ENCODE measurements at regions not wholly inside any gene's neighbourhood (a gene's known extent, or its start where the extent isn't known, plus 50 kb on each side); places are given as distances from the start of the nearest gene placed in this dataset.
"Not testable (repeated sequence)": the region's sequence is repeated elsewhere in the genome, so short reads cannot be mapped to it uniquely, and the experiment has no call there.

DNA sequence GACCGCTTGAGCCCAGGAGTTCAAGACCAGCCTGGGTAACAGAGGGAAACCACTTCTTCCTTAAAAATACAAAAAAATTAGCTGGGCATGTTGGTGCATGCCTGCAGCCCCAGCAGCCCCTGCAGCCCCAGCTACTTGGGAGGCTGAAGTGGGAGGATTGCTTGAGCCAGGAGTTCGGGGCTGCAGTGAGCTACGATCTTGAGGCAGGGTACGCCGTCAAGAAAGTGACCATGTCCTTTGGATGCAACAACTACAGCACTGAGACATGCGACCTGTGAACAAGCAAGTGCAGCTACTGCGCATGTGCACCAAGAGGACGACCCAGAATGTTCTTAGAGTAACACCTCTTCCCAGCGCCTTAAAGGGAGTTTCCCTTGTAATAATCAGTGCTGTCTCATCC is 66.6 kb upstream of the ZNF479 start:
- Mint-ChIP-seq H3K9me3 (peaks cover 12% of the 10 kb centered on the region), H3K36me3 (ENCODE audit: low read depth) (peaks cover 4% of the 10 kb centered on the region), H3K4me1 (no peaks in the 10 kb centered on the region), H3K4me3 (no peak overlapping the region), H3K27me3 (ENCODE audit: low read depth) (no peaks in the 10 kb centered on the region), H3K27ac (no peak overlapping the region)
- TF ChIP-seq CTCF (IDR thresholded peaks at IDR 0.05; ENCODE audit: unreplicated experiment in 3 of 3) = no peak

DNA sequence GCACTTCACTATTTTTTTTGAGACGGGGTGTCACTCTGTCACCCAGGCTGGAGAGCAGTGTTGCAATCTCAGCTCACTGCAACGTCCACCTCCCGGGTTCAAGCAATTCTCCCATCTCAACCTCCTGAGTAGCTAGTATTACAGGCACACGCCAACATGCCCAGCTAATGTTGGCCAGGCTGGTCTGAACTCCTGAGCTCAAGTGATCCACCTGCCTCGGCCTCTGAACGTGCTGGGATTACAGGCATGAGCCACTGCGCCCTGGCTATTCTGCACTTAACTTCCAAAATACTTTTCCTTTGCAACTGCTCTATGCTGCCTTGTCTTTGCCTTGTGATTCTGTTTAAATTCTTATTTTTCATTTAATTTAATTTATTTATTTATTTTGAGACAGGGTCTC is 67.0 kb upstream of the ZNF479 start:
- Mint-ChIP-seq H3K9me3 (peaks cover 15% of the 10 kb centered on the region), H3K36me3 (ENCODE audit: low read depth) (peaks cover 4% of the 10 kb centered on the region), H3K4me1 (no peaks in the 10 kb centered on the region), H3K4me3 (no peak overlapping the region), H3K27me3 (ENCODE audit: low read depth) (no peaks in the 10 kb centered on the region), H3K27ac (no peak overlapping the region)
- no peak for TF ChIP-seq CTCF (IDR thresholded peaks at IDR 0.05; ENCODE audit: unreplicated experiment in 3 of 3)

DNA sequence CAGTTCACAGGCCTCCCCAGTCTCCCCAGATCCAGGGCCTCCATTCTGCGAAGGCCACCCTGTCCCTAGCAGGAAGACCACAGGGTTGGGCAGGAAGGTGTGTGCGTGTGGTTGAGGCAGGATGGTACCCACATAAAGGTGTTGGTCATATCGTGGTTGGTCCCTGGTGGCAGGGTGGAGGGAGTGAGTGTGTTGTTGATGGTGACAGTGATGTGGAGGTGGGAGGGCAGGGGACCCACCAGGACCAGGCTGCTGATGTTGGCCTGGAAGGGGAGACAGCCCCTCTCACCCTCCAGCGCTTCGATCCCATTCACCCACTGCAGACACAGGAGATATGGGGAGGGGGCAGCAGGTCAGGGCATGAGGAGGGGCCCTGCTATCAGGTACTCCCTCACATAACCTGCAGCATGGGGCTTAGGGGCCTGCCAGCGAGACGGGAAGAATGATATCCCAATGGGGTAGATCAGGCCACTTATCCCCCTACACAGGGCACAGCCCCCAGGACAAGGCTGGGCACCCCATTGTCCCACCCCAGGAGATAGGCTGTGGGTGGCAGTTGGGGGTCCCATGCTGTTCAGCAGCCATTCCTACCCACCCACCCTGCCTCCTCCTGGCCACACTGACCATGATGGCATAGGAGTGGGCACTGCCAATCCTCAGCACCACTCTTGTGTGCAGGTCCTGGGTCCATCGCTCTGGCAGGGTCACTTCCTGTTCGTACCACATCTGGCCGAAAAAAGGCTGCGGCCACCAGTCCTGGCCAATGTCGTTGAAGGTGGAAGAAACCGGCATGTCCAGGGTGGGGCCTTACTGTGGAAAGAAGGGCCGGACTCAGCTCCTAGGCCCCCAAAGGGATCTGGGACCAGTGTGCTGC is 69.0 kb upstream of the ZNF479 start:
- Mint-ChIP-seq H3K4me1 (no peaks in the 10 kb centered on the region), H3K4me3 (no peak overlapping the region), H3K9me3 (peaks cover 24% of the 10 kb centered on the region), H3K27me3 (ENCODE audit: low read depth) (no peaks in the 10 kb centered on the region), H3K36me3 (ENCODE audit: low read depth) (peaks cover 4% of the 10 kb centered on the region), H3K27ac (no peak overlapping the region)
- TF ChIP-seq CTCF (IDR thresholded peaks at IDR 0.05; ENCODE audit: unreplicated experiment in 3 of 3) = no peak

DNA sequence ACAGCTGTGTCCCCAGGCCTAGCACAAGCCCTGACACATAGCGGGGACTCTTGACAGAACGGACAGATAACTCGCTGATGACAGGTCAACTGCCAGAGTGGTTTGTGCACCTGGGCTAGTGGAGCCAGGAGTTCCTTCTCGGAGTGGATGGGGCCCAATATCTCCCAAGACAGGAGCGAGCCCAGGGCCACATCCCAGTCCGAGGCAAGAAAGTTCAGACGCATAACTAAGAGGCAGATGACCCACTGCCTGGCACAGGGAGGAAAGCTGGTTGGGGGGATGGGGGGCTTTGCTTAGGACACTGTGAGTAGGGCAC is 69.6 kb upstream of the ZNF479 start:
- Mint-ChIP-seq H3K9me3 (peaks cover 25% of the 10 kb centered on the region), H3K27ac (no peak overlapping the region), H3K4me1 (no peaks in the 10 kb centered on the region), H3K36me3 (ENCODE audit: low read depth) (peaks cover 4% of the 10 kb centered on the region), H3K4me3 (no peak overlapping the region), H3K27me3 (ENCODE audit: low read depth) (no peaks in the 10 kb centered on the region)
- no peak for TF ChIP-seq CTCF (IDR thresholded peaks at IDR 0.05; ENCODE audit: unreplicated experiment in 3 of 3)

- no peak for TF ChIP-seq CTCF (IDR thresholded peaks at IDR 0.05; ENCODE audit: unreplicated experiment in 3 of 3)
- Mint-ChIP-seq H3K4me3 (no peak overlapping the region), H3K4me1 (no peaks in the 10 kb centered on the region), H3K27ac (no peak overlapping the region), H3K9me3 (peaks cover 25% of the 10 kb centered on the region), H3K36me3 (ENCODE audit: low read depth) (peaks cover 4% of the 10 kb centered on the region), H3K27me3 (ENCODE audit: low read depth) (no peaks in the 10 kb centered on the region)
Measured at GRCh38 chr7:57202274-57202673, 70.0 kb upstream of the ZNF479 start.

DNA sequence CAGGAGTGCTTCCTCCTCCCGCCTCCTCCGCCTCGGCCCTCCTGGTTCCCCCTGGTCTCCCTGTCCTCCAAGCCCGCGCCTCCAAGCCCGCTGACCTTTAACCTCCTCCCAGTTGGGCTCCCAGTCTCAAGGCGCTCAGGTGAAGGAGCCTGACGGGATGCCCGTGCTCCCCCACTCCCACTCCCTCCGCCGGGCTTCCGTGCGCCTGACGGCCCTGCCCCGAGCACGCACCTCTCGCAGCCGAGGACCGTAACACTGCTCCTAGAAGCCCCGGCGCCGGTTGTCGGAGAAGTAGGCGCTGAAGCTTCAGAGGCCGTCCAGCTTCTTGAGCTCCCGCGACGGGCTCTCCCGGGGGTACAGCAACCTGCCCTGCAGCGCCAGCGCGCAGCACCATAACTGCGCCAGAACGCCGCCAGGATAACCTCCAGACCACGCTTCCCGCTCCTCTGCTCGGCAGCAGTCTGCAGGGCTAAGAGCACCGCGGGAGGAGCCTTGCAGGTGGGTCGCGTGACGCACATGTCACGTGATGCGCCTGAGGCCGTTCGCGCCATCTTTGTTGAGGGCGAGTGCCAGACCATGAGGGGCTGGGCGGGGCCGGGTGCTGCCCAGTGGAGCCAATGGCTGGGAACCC is 71.0 kb upstream of the ZNF479 start:
- peaks cover 4% of the 10 kb centered on the region for H3K36me3 Mint-ChIP-seq (ENCODE audit: low read depth)
- no peak overlapping the region for H3K27ac Mint-ChIP-seq
- H3K4me1 Mint-ChIP-seq = no peaks in the 10 kb centered on the region
- TF ChIP-seq CTCF (IDR thresholded peaks at IDR 0.05; ENCODE audit: unreplicated experiment in 3 of 3) = no peak
- H3K4me3 Mint-ChIP-seq = no peak overlapping the region
- peaks cover 31% of the 10 kb centered on the region for H3K9me3 Mint-ChIP-seq
- no peaks in the 10 kb centered on the region for H3K27me3 Mint-ChIP-seq (ENCODE audit: low read depth)

GRCh38 chr7:57203858-57204257 is 71.6 kb upstream of the ZNF479 start:
- not testable (repeated sequence) for H3K4me3 Mint-ChIP-seq; H3K27ac Mint-ChIP-seq; H3K27me3 Mint-ChIP-seq (ENCODE audit: low read depth); H3K36me3 Mint-ChIP-seq (ENCODE audit: low read depth); H3K4me1 Mint-ChIP-seq
- peaks cover 36% of the 10 kb centered on the region for H3K9me3 Mint-ChIP-seq

Measured in nephron (organoid).